Suprapubic skin (tissue), 4 donors: ENCODE measurements at regions not wholly inside any gene's neighbourhood (a gene's known extent, or its start where the extent isn't known, plus 50 kb on each side); places are given as distances from the start of the nearest gene placed in this dataset.
A peak's percentile ranks its signal among the peaks of the same experiment; 100 is the strongest.

Experiments used
- DNase-seq, 2 donors: peaks; one replicate each; pipeline ENCODE4 v3.0.0-alpha.2; 2019; ENCODE audit warnings: low spot score in 2 of 2
- H3K27ac ChIP-seq: fragments of 200-600 bp; sonication (generic); one replicate; pipeline ENCODE4 v1.5.1; 2019
- H3K27me3 ChIP-seq: fragments of 200-600 bp; sonication (generic); one replicate; pipeline ENCODE4 v1.5.1; 2019
- H3K36me3 ChIP-seq: fragments of 200-600 bp; sonication (generic); one replicate; pipeline ENCODE4 v1.5.1; 2019
- H3K4me1 ChIP-seq: fragments of 200-600 bp; sonication (generic); one replicate; pipeline ENCODE4 v1.5.1; 2019
- H3K4me3 ChIP-seq: fragments of 200-600 bp; sonication (generic); one replicate; pipeline ENCODE4 v1.5.1; 2019; ENCODE audit warnings: mild to moderate bottlenecking
- H3K9me3 ChIP-seq: fragments of 200-600 bp; sonication (generic); one replicate; pipeline ENCODE4 v1.5.1; 2019
- EP300 ChIP-seq: sonication (generic); formaldehyde crosslinking; IDR thresholded peaks from one replicate; pipeline ENCODE4 v1.6.1; 2017; ENCODE audit warnings: antibody characterized with exemption
- POLR2A ChIP-seq, 2 donors: fragments of 450-650 bp; IDR thresholded peaks; one replicate each; pipeline ENCODE4 v1.6.1; 2017; ENCODE audit warnings: antibody characterized with exemption in 2 of 2, mild to moderate bottlenecking in 2 of 2, moderate library complexity in 2 of 2
- POLR2AphosphoS5 ChIP-seq, 3 donors: sonication (generic); formaldehyde crosslinking; IDR thresholded peaks; one replicate each; pipeline ENCODE4 v1.6.1; 2017; ENCODE audit warnings: antibody characterized with exemption in 3 of 3
- WGBS: methylation state at CpG from one replicate; pipeline ENCODE4 v1.1.5; 2018; 5-methylcytosine and 5-hydroxymethylcytosine counted together
- TF ChIP-seq, protein P1 (sequence below), 2 donors: fragments of 200-600 bp in 1 of 2; fragments of 450-650 bp in 1 of 2; sonication (generic) in 1 of 2; IDR thresholded peaks; one replicate each; pipeline ENCODE4 v1.5.1; 2016 to 2019; ENCODE audit warnings: antibody characterized with exemption in 2 of 2, mild to moderate bottlenecking in 1 of 2, moderate library complexity in 1 of 2

DNA sequence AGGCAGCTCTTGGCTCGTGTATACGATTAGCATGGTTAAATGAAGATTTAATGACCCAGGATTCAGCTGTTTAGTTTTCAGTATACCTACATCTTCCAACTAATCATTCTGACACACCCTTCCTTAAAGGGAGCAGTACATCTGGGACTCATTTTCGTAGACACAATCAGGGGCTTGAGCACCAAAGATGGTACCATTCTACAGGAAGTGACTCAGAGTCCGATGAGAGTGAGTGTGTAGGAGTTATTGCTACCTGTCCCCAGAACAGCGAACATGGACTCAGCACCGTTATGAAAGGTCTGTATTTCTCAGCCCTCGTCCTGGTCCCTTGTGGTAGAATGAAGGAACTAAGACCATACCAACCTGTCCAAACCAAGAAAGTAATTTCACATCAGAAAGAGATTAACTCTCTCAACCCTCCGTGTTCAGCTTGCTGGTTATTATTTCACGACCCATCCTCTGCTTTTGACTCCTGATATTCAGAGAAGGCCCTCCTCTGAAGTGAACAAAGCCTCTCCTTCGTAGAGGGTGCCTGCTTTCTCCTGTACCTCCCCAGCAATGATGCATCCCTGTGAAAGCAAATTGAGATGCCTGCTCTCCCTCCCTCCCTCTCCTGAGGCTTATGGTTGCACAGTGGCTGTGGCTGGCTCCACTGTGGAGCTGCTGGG is 214.8 kb downstream of the MTX2 start:
- TF ChIP-seq POLR2A (IDR thresholded peaks at IDR 0.05) (no peak), EP300 (no peak), POLR2AphosphoS5 (IDR thresholded peaks at IDR 0.05) (no peak)
- TF ChIP-seq, protein P1, sequence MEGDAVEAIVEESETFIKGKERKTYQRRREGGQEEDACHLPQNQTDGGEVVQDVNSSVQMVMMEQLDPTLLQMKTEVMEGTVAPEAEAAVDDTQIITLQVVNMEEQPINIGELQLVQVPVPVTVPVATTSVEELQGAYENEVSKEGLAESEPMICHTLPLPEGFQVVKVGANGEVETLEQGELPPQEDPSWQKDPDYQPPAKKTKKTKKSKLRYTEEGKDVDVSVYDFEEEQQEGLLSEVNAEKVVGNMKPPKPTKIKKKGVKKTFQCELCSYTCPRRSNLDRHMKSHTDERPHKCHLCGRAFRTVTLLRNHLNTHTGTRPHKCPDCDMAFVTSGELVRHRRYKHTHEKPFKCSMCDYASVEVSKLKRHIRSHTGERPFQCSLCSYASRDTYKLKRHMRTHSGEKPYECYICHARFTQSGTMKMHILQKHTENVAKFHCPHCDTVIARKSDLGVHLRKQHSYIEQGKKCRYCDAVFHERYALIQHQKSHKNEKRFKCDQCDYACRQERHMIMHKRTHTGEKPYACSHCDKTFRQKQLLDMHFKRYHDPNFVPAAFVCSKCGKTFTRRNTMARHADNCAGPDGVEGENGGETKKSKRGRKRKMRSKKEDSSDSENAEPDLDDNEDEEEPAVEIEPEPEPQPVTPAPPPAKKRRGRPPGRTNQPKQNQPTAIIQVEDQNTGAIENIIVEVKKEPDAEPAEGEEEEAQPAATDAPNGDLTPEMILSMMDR (IDR thresholded peaks at IDR 0.05) = no peak
- H3K27ac ChIP-seq = no peak overlapping the region
- H3K4me1 ChIP-seq = peaks cover 4% of the 10 kb centered on the region
- H3K36me3 ChIP-seq = no peaks in the 10 kb centered on the region
- no peaks in the 10 kb centered on the region for H3K27me3 ChIP-seq
- no peaks in the 10 kb centered on the region for H3K9me3 ChIP-seq
- WGBS = 72% methylated on average over 10 of the region's 10 CpGs
- no peak for DNase-seq
- H3K4me3 ChIP-seq = no peak overlapping the region

DNA sequence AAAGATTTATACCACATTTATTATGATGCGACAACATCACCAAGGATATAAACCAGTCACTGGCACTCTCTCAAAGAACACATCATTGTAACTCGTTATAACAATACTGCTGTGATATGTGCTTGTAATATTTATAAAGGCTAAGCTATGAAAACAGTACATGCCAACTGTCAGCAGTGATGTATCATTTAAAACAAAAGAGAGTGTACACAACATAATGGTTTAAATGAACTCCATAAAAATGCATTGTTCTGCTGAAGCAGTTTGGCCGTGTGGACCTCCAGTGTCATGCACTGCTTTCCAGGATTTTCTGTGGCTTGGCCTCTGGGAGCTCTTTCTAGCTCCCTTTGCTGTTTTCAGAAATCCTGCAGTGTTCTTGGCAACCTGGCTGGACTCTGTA is 215.6 kb downstream of the MTX2 start:
- no peak for DNase-seq
- Histone ChIP-seq H3K27ac (no peak overlapping the region), H3K4me1 (peaks cover 9% of the 10 kb centered on the region), H3K36me3 (no peaks in the 10 kb centered on the region), H3K4me3 (no peak overlapping the region), H3K27me3 (no peaks in the 10 kb centered on the region), H3K9me3 (no peaks in the 10 kb centered on the region)
- TF ChIP-seq POLR2A (IDR thresholded peaks at IDR 0.05) = no peak
- TF ChIP-seq, protein P1 (IDR thresholded peaks at IDR 0.05) = no peak
- TF ChIP-seq EP300 = no peak
- no peak for TF ChIP-seq POLR2AphosphoS5 (IDR thresholded peaks at IDR 0.05)
- WGBS = 63% methylated on average over 3 of the region's 3 CpGs

DNA sequence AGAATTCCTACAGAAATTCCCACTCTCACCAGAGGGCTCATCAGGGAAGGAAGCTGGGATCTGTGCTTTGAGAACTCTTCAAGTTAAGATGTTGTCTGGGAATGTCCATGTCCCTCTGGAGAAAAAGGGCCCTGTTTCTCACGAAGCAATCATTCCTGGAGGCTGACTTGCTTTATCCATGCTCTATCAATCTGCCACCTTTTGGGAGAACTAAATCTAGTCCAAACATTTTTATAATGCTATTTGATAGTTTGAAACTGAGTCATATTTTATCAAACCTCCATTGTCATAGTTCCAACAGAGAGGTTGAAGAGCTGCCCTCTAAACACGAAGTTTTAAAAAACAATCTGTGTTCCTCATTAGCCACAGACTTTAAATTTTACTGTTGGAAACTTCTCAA is 219.2 kb downstream of the MTX2 start:
- WGBS = 59% methylated on average over 2 of the region's 2 CpGs
- no peaks in the 10 kb centered on the region for H3K36me3 ChIP-seq
- H3K27ac ChIP-seq = no peak overlapping the region
- no peak for DNase-seq
- H3K4me1 ChIP-seq = peaks cover 43% of the 10 kb centered on the region
- no peak overlapping the region for H3K4me3 ChIP-seq
- H3K9me3 ChIP-seq = no peaks in the 10 kb centered on the region
- TF ChIP-seq EP300 (no peak), POLR2A (IDR thresholded peaks at IDR 0.05) (no peak), POLR2AphosphoS5 (IDR thresholded peaks at IDR 0.05) (no peak)
- TF ChIP-seq, protein P1 (IDR thresholded peaks at IDR 0.05) = no peak
- peaks cover 6% of the 10 kb centered on the region for H3K27me3 ChIP-seq

DNA sequence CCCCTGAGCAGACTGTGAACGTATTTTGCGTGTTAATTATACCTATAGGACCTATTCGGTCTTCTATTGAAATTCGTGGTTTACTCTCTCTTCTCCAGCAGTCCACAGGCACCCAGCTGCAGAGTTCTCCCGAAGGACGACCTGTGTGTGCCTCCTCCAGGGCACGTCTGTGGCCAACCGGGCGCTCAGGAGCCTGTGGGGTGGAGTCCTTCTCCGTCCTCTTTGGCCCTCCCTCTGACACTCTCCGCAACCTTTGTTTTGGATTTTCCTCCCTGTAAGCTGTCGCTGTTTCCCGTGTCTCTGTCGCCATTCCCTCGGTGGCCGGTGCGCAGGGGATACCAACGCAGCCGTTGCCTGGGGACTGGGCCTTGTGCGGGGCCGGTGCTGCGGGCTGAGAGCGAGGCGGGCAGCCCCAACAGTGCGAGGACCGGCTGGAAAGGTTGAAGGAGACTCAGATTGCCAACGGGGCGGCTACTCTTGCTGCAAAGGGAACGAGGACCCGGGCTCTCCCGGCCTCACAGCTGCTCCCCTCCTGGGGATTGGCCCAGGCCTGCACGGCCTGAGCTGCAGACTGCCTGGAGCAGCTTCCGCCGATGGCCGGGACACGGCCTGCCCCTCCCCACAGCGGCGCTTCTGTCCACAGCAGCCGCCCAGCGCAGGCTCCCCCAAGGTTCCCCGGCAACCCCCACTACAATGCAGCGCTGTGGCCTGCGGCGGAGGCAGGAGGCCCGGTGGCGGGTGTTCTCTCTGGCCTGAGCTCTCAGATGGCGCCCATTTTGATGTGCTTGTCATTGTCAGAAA is 221.0 kb downstream of the MTX2 start:
- H3K36me3 ChIP-seq = no peaks in the 10 kb centered on the region
- DNase-seq = peak in 1 of 2 donors; percentile 68
- H3K27ac ChIP-seq = peak overlapping the region; percentile 91
- 62% methylated on average over 44 of the region's 47 CpGs for WGBS
- TF ChIP-seq, protein P1 (IDR thresholded peaks at IDR 0.05) = no peak
- TF ChIP-seq EP300 (no peak), POLR2AphosphoS5 (IDR thresholded peaks at IDR 0.05) (no peak), POLR2A (IDR thresholded peaks at IDR 0.05) (no peak)
- peaks cover 57% of the 10 kb centered on the region for H3K4me1 ChIP-seq
- peaks cover 6% of the 10 kb centered on the region for H3K27me3 ChIP-seq
- peak overlapping the region; percentile 32 for H3K4me3 ChIP-seq
- no peaks in the 10 kb centered on the region for H3K9me3 ChIP-seq

DNA sequence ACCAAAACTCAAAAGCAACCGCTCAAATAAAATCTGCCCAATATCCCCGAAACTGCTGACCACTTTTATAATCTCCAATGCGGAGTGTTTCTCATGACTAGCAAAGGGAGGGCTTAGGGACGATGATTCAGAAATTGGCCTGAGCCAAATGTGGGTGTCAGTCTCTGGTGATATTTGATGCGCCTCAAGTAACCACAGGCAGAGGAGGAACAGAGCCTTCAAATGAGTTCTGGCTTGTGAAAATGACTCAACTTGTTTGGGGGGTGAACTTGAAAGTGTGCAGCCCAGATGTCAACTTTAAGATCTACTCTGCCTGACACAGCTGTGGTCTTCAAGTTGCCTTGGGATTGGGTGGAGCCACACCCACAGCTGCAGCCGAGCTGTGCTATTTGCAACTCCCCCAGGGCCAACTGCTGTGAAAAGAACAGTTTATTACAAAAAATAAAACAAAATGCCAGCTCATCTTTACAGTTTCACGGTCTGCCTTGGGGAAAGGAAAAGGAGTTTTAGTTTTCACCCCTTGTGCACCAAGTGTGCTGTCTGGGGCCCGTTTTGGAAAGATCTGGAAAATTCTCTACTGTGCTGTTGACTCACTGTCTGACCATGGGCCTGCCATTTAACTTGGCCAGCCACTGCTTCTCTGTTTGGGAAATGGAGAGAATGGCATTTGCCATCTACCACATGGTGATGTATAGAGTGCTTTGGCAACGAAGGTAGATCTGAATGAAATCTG is 222.1 kb downstream of the MTX2 start:
- peaks cover 6% of the 10 kb centered on the region for H3K27me3 ChIP-seq
- TF ChIP-seq EP300 = no peak
- TF ChIP-seq POLR2AphosphoS5 (IDR thresholded peaks at IDR 0.05) = peak in 2 of 3 donors; percentile 65 to 74
- H3K36me3 ChIP-seq = no peaks in the 10 kb centered on the region
- peak; percentile 84 to 85 for DNase-seq
- H3K4me1 ChIP-seq = peaks cover 68% of the 10 kb centered on the region
- 19% methylated on average over 9 of the region's 9 CpGs for whole genome bisulfite sequencing
- H3K27ac ChIP-seq = peak overlapping the region; percentile 91
- no peak overlapping the region for H3K4me3 ChIP-seq
- H3K9me3 ChIP-seq = no peaks in the 10 kb centered on the region
